EL (cell line): ENCODE measurements at regions not wholly inside any gene's neighbourhood (a gene's known extent, or its start where the extent isn't known, plus 50 kb on each side); places are given as distances from the start of the nearest gene placed in this dataset.
A peak's percentile ranks its signal among the peaks of the same experiment; 100 is the strongest.

ENCODE experiments used
- DNase-seq: peaks from one replicate; pipeline ENCODE4 v3.0.0-alpha.2; 2016

- DNase-seq = no peak
Measured at GRCh38 chr14:85288041-85288440, 241.9 kb upstream of the FLRT2 start.

DNA sequence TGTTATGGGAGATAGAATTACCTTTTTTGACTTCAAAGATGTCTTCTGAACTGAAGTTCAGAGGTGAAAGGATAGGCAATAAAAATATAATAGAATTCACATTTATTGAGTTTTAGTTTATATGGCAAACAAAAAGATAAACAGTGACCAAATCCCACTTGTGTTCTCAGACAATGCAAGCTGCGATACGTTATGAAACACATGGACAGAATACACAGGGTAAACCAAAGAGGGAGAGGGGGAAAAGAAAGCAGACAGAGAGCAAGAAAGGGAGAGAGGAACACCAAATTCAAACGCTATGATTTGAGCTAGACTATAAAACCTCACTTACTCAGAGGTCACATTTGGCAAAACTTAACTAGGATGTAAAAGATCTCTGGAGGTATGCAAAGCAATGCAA, 238.2 kb upstream of the FLRT2 start:
- DNase-seq = no peak

DNA sequence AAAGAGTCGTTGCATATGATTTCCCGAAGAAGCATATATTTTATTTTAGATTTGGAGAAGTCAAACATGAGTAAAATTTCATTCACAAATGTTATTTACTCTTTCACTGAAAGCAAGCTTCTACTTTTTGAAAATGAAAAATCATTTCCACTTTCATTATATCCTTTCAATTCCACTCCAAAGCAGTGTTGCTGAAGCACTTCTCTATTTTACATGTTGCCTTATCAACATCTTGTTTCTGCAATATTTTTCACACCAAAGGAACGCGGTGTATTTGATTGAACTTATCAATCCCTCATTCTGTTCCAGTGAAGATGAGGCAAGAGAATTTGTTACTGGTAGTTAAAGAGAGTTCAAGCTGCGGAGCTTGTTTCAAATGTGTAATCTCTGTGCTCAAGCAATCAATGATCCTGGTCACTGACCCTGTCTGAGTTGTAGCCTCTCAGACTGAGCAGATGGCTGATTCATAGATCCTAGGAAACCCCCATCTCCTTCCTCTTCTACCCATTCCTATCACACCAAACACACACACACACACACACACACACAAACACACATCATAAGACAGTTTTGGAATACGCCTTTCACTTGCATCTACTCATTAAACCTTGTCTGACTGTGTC, 236.2 kb upstream of the FLRT2 start:
- no peak for DNase-seq

DNA sequence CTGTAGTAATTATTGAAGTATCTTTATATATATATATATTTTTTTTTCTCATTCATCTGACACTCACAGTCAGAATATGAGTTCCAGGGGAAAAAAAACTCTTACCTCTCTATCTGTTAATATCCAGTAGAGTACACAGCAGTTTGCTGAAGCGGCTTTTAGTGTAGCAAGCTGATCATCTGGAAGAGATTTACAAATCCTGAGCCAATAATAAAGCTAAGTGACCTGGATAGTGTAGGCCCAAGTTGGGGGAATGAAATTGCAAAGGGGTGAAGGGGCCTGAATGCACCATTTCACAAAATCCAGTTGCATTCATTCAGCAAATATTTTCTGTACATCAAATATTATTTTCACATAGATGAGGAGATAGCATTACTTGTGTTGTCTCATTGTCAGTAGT, 234.6 kb upstream of the FLRT2 start:
- no peak for DNase-seq

- DNase-seq = peak; percentile 65
Measured at GRCh38 chr14:85296456-85297210, 233.3 kb upstream of the FLRT2 start.

DNA sequence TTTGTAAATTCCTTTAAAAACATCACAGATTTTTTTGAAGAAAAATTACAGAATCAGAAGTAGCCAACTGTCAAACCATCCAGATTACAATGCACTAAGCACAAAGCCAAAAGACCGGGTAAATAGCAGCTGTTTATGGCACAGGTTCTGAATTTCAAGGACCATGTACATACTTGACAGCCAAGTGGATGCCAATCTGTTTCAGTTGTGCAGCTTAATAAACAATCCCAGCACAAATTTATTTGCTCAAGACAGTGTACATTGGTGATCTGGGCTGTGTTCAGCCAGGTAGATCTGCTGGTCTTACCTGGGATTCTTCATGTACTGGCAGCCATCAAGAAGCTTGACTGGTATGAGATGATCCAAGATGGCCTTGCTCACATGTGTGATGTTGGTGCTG, 229.8 kb upstream of the FLRT2 start:
- no peak for DNase-seq

- DNase-seq = no peak
Measured at GRCh38 chr14:85301506-85301905, 228.4 kb upstream of the FLRT2 start.

DNA sequence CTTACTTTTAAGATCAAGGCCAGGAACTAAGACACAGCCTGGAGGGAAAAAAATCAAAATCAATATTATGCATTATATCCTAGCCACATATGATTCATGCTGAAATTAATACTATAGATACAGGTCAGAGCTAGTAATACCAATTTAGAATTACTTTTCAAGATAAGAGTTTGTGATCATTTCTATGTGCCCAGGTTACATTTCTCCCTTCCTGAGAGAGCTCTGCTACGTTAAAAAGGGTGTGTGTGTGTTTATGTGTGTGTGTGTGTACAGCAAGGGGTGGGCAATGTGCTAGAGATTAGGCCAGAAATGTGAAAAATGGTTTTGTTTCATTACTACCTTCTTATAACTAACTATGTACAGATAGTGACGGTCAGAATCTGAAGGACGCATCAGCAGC, 223.9 kb upstream of the FLRT2 start:
- no peak for DNase-seq

- DNase-seq = no peak
Measured at GRCh38 chr14:85308531-85309300, 221.2 kb upstream of the FLRT2 start.

DNA sequence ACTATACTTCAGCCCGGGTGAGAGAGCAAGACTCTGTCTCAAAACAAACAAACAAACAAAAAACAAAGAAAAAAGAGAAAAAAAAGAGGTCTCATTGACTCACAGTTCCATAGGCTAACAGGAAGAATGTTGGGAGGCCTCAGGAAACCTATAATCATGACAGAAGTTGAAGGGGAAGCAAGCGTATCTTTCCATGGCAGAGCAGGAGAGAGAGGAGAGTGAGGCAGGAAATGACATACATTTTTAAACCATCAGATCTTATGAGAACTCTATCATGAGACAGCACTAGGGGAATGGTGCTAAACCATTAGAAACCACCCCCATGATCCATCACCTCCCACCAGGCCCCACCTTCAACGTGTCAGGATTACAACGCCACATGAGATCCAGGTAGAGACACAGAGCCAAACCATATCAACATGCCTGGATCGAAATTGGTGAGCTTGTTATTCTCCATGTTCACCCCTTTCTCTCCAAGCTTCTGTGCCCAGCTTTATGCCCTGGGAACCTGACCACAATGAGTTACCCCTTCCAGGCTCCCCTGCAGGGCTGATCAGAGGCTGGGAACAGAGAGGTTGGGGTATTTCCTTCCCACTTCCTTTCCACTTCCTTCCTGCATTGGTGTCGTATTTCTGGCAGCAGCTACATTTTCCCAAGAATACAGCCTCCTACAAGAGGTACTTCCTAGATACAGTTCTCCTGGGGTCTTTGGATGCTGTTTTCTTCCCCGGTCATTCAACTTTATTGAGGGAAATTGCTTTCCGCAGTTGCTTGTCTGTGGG, 219.3 kb upstream of the FLRT2 start:
- DNase-seq = no peak

DNA sequence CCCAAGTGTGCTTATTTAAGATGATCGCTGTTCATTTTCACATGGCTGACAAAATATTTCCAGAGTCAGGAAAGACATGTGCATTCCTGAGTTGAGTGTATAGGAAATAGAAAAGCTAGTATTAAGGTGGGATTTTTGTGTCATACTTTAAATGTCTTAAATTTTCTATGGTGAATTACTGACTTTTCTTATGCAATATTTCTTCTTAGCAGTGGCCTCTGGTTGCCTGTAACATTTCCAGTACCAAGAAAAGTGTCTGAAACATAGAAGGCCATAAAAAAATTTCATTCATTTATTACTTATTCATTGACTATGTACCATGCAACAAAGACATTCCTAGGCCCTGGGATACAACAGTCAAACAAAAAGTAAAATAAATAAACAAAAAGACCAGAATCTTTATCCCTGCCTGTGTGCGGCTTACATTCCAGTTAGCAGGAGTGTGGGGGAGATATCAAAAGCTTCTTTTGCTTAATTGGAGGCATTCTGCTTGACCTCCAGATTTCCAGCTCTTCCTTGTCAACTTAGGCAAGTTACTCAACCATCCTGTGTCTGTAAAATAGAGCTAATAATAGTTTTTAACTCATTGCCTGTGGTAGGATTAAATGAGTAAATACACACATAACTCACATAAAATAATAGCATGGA, 216.3 kb upstream of the FLRT2 start:
- peak; percentile 61 for DNase-seq

- no peak for DNase-seq
Measured at GRCh38 chr14:85315290-85315689, 214.7 kb upstream of the FLRT2 start.

GRCh38 chr14:85315733-85316290, 214.1 kb upstream of the FLRT2 start:
- DNase-seq = no peak

DNA sequence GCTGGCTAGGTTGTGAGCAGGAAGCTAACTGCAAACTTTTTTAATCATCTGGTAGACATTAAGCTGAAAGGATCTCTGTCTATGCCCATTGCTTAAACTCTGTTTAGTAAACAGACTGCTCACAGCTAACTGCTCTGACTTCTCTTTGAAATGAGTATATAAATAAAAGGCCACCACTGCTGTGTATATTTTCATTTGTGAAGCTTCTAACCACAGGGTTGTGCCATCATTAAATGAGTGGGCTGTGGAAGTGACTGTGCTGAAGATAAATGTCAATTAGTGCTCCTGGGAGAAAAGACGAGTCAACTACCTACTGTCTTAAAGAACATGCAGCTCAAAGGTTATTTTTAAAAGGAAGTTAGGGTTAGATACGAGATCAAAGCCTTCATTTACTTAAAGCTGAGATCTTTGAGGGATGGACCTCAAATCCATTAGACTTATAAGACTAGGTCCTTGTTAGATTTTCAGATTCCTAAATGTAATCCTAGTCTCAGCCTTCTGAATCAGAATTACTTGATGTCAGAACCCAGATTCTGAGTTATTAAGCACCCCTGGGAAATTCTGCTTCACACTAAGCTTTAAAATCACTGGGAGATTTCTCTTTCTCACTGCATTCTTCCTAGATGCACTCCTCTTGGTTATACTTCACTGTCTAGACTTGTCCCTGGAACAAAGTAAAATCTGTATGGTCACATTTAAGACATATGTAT, 213.1 kb upstream of the FLRT2 start:
- peak; percentile 8 for DNase-seq

DNA sequence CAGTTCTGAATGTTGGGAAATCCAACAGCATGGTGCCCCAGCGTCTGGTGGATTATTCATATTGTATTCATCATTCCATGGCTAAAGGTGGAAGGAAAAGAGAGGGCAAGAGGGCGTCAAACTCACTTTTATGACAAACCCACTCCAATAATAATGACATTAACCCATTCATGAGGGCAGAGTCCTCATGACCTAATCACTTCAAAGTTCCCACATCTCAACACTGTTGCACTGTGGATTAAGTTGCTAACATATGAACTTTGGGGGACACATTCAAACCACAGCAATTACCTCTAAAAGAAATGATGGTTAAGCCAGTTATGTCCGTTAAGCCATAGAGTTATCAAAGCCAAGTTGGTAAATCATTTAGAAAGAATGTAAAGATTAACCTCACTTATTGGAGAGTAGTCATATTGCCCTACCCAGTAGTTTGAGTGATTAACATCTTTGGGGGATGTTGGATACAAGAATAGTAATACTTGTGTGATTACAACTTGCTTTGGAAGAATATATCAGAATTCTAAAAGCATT, 212.4 kb upstream of the FLRT2 start:
- peak; percentile 36 for DNase-seq

GRCh38 chr14:85319101-85319500, 210.8 kb upstream of the FLRT2 start:
- no peak for DNase-seq

- peak; percentile 49 for DNase-seq
Measured at GRCh38 chr14:85319998-85320630, 209.8 kb upstream of the FLRT2 start.

DNA sequence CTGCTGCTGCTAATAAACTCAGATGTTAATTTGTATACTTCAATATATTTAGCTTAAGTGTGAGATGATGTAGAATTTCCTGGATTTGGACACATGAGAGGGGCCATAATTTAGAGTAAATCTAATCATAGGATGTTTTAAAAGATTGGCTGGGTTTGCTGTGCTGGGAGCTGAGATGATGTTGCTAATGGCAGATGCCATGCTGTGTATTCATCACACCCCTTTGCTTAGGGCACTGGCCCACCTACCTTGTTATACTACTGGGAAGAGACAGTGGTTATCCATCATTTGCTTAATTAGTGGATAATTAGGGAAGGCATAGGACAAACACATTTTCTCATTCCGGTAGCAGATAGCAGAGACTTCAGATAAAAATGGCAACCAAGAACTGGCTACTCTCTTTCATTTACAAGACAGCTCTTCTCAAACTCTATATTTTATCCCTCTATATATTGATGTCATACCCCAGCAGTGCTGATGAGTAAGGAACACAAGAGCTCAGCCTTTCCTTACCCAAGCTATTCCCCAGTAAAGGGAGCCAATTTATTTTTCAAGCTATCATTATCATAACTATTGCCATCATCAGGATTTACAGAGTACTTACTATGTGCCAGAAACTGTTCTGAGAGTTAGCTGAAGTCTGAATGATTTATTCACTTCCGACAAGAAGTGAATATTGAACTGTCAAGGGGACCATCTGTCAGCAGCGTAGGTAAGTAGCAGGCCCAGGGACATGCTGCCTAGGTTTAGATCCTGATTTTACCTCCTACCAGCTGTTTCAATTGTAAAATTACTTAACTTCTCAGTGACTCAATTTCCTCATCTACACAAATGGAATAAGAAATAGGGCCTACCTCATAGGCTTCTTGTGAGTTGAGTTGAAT, 204.6 kb upstream of the FLRT2 start:
- DNase-seq = no peak

DNA sequence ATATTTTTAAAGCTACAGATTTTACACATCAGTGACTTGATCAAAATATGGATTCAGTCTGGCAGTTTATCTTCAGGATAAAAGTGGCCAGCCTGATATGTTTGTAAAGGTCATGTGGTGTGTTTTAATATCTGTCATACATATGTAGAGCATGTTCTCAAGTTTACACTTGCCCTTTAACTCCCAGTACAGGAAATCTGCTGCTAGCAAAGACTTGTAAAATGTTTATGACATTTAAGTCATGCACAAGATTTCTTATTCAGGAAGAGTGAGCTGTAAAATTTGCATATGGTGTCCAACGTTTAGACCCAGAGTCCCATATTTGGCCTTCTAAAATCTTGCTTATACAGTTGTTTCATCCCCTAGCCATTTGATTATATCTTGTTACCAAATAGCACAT, 197.5 kb upstream of the FLRT2 start:
- DNase-seq = no peak

DNA sequence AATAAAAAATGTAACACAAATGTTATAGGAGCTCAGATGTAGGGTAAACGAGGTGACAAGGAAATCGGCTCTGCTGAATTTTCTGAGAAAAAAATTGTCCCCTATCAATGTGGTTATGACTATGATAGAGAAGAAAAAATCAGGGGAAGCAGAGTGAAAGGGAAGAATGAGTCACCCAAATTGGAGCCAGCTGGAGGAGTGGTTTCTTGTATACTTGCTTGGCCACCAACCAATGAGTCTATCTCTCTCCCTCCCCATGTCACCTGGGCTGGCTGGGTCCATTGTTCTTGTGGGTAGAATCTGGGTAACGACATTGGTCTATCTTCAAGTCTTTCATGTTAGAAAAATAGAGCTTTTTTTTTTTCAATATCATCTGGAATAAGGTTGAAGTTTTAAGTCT, 196.6 kb upstream of the FLRT2 start:
- peak; percentile 33 for DNase-seq
